Endometrium (tissue), 2 donors: ENCODE measurements at regions not wholly inside any gene's neighbourhood (a gene's known extent, or its start where the extent isn't known, plus 50 kb on each side); places are given as distances from the start of the nearest gene placed in this dataset.

ENCODE experiments used
- FAIRE-seq: peaks from 2 replicates; lab custom pipeline; 2012; peaks lifted over from hg19 to GRCh38; lab: Jason Lieb, UNC
- donor health status: control.
- donor health status: control.

DNA sequence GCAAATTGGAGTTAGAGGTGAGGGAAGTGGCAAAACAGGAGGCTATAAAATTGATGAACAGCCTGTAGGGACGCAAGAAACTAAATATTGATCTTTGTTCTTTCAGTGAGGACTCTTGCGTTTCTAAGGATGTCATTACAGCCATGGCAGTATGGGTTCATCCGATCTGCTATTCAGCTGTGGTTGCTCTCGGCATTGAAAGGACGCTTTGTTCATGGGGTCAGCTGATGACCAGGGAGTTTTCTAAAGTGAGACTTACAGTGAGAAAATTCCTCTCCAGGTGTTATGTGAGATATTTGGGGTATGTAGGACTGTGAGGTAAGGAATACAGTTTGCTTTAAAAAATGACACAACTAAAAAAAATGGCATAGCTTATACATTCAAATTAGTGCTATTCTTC lies 52.7 kb upstream of the PELI1 start:
- no peak for FAIRE-seq

DNA sequence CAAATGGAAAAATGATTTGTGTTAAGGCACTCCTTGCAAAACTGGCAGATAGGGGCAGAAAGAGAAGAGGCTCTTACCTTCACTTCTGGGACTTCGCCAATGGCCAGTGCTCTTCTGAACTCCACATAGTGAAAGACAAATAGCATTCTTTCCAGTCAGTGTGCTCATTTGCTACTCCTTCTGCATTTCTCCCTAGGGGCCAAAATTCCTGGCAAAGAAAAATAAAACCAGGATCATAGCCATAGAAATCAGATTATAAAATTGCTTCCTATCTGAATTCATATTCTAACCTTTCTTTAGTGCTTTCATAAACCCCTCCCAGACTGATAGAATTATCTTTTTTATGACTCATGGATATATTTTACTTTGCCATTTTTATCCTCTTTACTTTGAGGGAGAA lies 56.9 kb upstream of the PELI1 start:
- FAIRE-seq: no peak

DNA sequence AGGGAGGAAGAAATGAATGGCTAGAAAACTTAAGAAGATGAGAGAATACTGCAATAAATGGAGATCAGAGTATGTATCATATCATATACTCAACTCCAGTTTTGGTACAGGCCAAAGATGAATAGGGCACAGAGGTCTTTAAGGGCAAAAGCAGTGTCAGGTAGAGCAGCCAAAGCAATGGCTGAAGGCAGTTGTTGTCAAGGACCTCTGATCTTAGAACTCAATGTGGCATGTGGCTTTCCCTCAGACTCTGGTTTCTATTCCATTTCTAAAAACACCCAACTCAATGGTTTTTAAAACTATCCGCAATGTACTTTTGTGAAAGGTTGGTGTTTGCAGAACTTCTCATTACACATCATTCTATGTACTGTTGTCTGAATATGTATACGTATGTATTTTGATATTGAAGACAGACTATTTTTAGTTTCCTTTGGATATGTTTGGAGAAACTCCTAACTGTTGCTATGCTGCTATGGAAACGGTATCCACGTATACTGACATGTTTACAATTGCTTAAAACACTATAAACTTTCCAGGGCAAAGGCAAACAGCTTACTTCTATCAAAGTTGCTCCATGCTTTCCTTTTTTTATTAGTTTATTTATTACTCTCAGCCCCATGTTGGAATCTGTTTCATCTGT lies 58.1 kb upstream of the PELI1 start:
- peak; percentile 98 for FAIRE-seq

DNA sequence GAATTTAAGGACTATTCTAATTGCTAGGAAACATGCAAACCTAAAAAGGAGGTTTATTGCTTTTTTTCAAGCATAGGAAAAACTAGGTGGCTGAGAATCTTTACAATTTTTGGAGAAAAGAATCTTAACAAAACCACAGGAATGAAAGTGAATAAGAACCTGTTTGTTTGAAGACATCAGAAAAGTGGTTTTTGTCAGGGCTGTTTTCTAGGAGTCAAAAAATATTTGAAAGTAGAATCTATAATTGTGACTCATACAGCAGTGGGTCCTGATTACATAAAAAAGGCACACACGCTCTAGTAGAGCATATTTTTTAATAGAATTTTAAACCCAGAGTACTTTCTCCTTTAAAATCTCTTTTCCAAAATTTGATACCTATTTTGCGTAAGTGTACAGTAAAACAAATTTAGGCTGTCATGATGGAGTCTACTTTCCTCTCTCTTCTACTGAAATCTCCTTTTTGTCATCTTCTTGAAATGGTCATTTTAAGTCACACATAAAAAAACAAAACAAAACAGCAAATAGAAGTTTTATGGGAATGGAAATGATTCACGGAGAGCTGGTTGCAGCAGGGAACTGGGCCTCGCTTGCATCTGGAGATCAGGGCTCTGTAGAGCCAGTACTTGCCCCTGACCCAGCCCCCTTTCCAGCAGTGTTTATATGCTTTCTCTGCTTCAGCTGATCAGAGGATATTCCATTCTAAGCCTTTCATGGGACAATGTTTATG lies 59.1 kb upstream of the PELI1 start:
- no peak for FAIRE-seq

DNA sequence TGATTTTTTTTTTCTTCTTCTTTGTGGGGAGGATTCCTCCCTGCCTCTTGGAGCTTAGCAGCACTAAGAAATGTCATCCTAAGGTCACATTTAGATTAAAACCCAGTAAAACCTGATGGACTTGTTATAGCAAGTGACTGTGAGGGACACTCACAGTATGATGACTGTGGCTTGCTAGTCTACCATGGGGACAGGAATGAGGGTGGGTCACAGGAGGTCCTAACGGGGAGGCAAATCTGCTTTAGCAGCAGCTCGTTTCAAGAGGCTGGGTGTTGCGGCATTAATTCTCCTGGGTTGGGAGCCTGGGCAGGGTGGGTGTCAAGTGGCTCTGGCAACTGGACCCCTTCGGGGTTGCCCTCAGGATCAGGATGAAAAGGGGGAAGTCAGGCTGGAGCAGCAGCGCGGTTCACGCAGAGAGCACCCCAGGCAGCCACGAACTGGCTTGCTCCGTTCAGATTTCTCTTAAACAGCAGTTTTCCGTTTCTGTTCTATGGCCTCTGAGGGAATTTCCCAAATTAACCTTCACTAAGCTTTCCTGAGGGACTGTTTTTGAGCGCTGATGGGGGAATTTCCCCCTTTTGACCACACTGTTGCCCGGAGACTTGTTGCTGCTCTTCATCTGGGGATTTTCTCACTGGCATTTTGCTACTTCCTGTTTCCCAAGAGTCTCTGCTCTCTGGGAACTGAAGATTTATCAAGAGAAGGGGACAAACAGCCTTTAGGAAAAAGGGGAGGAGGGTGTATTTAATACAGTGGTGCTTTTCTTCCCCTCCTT lies 59.8 kb upstream of the PELI1 start:
- FAIRE-seq: no peak

DNA sequence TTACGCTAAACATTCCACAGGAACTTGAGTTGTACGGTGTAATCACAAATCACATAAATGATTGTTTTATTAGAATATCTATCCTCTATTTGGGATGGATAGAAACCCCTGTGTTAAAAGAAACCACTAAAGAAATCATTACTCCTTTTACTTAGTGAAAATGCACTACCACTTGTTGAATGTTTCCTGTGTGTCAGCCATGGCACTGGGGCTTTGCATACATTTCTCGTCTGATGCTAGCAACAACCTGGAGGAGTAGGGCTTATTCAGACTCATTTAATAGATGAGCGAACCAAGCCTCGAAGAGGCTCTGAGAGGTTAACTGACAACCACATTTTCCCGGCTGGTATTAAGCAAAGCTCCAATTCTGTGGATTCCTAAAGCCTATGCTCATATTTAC lies 60.5 kb upstream of the PELI1 start:
- no peak for FAIRE-seq

DNA sequence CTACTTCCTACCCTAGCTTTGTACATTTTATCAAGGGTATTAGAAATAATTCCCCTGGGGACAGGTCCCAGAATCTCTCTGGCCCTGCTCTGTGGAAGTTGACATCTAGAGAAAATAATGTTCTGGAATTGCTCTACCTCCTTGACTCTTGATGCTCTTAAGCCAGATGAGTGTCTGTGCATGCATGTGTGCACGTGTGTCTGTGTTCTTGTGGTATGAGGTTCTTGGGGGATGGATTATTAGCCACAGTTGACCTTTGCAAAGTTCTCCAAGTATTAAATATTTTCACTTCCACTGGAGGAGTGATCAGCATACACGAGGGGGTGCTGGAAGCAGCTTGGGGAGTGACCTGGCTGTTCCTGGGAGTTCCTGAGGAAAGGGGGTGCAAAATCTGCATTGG lies 61.2 kb upstream of the PELI1 start:
- no peak for FAIRE-seq

DNA sequence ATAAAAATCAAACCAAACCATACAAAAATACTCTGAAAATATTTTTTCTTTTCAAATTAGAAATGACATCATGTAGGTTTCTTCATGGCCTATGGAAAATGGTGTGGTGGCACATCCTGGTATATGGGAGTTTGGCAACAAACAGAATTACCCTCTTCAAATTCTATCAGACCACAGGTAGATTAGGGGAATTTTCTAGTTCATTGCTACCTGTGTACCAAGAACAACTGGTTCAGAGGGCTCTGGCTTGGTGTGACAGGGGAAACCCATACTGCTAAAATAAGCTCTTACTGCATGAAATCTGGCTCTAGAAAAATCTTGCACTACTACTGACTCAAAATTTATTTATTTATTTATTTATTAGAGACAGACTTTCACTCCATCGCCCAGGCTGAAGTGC lies 63.4 kb upstream of the PELI1 start:
- no peak for FAIRE-seq

DNA sequence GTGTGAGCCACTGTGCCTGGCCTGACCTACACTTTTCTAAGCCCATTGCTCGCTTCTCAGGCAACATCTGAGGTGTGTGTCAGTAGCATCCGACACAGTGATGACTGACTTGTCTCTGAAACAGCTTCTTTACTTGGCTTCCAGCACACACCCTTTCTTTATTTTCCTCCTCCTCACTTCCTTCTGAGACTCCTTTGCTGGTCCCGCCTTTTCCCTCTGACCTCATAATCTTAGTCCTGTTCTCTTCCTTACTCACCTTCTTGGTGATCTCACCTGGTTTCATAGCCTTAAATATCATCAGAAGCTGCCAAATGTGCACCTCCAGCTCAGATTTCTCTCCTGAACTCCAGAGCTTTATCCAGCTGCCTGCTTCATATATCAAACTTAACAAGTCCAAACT lies 66.6 kb upstream of the PELI1 start:
- FAIRE-seq: no peak

DNA sequence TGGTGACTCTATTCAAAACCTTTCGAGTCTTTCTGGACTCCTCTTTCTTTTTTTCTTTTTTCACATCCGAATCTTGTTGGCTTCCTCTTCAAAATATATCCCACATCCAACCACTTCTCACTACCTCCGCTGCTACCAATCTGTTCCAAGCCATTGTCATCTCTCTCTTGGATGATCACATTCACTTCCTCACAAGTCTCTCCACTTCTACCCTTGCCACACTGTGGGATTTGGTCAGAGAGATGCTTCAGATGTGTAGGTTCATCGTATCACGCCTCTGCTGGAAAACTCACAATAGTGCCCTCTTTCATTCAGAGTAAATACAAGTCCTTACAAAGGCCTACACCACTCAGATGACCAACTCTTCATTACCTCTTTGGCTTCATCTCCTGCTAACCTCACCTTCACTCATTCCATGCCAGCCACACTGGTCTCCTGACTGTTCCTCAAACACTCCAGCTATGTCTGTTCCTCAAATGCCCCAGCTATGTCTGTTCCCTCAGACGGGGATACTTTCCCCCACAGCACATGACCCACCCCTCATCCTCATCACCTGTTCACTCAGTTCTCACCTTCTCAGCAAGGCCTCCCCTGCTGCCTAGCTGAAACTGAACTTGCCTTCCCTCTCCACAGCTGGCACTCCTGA lies 67.2 kb upstream of the PELI1 start:
- FAIRE-seq: no peak

DNA sequence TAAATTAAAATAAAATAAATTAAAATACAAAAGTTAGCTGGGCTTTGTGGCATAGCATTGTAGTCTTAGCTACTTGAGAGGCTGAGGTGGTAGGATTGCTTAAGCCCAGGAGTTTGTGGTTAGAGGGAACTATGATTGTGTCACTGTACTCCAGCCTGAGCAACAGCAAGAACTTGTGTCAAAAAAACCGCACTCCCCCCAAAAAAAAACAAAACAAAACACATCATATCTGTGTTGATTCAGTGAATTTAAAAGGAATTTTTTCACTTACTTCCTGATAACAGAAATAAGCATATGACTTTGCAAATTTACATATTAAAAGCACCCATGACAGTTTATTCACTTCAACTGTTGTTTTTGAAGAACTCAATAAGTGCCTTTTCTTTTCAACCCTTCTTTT lies 68.1 kb upstream of the PELI1 start:
- FAIRE-seq: no peak

DNA sequence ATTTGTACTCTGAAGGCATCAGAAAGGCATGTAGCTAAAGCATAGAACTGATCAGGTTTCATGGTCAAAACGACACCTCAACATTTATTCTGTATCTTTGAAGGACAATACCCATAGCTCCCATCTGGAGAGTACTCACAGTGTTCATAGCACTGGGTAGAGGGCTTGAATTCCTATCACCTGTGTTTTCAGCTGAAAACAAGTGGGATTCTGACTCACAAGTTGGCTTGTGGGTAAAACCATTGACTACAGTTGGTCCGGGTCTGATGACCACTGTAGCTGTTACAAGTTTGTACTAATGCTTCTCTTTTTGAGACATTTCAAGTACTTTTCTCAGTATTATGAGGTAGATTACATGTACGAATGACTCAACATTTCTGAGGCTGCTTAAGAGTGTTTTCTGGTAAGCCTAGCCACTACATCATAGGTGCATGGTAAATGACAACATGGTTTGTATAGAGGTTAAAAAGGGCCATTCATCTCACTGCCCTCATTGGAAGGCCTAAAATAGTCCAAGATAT lies 68.6 kb upstream of the PELI1 start:
- no peak for FAIRE-seq

DNA sequence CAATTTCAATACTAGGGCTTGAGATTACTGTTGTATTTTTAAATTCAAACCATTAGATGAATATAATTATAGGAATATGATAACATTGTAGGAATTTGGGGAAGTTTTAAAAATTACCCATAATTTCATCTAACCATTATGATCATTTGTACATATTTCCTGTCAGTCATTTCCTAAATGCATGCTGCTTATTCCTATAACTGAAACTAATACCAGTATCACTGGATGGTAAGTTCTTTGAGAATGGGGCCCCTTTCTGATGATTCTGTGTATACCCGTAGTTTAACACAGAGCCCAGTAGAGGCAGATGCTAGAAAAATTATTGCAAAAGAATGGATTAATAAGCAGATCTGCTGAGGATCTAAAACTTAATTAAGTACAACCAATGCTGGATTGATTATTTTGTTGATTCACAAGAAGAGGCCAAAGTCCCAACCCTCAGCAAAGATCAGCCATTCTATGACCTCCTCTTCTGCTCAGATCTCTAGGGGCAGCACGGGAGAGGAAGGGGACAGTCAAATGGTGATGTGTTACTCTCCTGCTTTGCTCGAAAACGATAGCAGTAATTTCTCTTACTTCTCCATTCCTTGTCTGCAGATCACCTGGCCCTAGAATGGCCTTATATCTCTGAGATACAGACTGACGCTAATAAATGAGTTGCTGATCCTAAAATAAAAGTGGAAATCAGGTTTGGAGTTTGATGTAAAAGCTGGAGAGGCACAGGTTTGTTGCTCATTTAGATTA lies 69.5 kb upstream of the PELI1 start:
- FAIRE-seq: no peak

DNA sequence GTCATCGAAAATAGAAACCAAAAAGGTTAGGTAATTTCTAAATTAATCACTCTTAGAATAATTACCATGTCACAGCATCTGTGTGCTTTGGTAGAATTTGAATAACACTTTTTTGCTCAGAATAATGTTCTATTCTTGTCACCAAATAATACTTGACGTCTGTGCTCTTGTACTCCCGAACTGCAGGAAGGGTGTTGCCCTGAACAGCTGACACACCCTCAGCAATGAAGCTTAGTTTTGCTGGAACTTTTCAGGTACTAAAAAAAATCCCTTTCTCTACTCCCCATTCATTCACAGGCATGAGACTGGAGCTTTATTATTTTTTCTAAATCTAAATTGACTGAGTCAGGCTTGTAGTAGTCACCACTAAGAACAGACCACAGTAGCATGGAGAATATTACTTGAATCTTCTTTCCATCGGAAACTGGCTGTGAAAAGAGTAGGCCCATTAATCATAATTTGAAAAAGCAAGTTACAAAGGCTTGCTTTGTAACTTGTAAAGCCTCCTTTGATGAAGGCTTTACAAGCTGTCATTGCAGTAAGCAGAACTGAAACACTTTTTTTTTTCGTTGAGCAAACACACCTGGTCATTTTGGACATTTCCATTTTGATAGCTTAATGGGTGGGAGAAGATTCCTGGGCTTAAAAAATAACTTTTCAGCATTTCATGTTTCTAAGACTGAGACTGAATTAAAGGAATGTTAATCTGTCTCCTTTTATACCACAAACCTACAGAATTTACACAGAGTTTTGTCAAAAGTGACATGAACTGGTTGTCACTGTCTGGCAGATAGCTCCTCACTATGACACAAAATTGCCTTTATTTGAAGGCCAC lies 70.3 kb upstream of the PELI1 start:
- no peak for FAIRE-seq

DNA sequence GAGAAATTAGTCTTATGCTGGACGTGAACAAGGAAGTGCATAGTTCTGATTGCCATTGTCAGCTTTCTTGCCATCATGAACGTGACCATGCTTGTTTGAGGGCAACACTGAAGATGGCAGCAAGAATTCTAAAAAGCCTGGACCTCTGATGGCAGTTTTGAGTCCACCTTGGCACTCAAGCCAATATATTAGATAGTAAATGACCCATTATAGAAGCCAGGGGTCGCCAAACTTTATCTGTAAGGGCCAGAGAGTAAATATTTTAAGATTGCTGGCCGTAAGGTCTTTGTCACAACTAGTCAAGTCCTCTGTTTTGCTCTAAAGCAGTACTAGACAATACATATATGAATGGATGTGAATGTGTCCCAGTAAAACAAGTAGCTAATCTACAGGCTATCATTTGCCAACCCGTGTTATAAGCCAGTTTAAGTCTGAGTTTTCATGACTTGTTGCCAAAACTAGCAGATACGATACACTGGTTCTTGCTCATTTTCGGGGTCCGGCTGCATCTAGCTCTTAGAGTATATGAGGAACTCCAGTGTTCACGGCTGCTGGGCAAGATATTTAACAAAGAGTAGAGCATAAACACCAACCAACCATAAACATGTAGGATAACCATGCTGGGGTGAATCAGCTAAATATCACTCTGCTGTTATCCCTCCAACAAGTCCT lies 73.1 kb upstream of the PELI1 start:
- no peak for FAIRE-seq

DNA sequence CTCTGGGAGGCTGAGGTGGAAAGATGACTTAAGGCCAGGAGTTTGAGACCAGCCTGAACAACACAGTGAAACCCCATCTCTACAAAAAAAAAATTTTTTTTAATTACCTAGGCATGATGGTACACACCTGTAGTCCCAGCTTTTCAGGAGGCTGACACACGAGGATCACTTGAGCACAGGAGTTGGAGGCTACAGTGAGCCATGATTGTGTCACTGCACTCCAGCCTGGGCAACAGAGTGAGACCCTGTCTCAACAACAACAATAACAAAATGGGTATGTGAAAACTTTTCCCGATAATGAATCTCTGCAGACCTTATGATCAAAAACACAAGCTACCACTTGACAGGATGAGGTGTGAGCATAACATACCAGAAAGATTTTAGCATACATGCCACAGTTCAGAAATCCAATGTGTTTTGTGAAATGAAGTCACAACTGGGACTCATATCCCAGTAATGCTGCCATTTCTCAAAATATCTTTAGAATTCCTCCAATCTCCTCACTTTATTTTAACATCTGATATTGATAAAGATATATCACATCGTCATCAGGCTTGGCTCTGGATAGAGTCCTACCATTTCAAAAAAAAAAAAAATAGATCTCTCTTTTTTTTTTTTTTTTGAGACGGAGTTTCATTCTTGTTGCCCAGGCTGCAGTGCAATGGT lies 74.0 kb upstream of the PELI1 start:
- FAIRE-seq: no peak

DNA sequence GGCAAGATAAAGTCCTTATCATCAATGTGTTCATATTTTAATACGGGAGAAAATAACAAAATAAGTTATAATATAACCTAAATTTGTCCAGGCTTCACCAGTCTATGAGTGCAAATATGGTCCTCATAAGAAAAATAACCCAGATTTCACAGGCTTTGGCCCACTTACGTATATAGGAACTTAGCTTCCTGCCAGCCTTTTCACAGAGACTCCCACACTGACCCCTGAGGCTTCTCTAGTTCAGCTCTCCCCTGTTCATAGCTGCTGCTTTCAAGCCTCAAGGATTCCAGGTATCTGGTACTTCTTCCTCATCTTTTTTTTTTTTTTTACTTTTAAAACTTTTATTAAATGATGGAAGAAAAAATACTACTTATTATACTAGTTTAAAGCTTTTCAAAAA lies 74.9 kb upstream of the PELI1 start:
- FAIRE-seq: no peak

DNA sequence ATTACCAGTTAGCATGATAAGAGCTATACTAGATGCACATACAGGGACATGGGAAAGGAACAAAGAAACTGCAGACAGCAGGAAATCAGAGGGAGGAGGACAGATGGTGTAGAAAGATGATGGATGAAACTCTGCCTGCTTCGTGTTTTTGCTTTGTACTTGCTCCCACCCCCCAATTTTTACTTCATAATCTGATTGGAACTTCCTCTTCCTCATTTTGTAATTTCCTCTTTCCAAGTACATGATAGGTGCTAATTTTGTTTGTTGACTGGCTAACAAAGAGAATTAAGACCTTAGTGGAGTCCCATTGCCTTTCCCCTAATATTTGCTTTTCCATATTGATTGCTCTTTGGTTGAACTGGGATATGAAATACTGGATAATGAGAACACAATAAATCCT lies 76.0 kb upstream of the PELI1 start:
- no peak for FAIRE-seq

DNA sequence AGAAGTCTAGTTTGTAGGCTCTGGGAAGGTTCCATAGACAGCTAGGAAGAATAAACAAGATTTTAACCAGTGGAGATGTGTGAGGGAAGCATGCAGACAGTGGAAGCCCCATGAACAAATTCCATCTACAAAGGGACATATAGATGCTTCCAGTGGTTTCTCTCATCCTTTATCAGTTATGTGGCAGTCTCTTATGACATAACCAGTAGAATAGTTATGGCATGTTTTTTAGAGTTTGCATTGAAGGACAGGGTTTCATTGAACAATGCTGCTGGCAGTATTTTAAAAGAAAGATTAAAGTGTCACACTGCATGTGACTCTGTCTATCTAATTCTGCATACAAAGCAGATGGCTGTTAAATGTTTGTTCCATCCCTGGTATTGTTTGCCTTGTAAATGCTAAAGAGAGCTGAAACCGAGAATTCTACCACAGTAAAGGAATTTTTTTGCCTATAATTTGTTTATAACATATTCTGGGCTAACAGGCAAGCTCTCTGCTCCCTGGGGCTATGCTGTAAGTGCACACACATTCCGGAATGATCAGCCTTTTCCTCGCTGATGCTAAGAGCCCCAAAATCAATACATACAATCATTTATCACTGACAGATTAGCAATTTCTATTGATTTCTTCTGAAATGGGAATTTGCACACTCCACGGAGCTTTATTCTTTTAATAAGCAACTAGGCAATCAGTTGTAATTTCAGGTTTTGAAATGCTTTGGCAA lies 76.8 kb upstream of the PELI1 start:
- no peak for FAIRE-seq
